ENCODE measurements at regions not wholly inside any gene's neighbourhood (a gene's known extent, or its start where the extent isn't known, plus 50 kb on each side); places are given as distances from the start of the nearest gene placed in this dataset.

GRCh38 chr5:40268088-40268487, 411.6 kb upstream of the PTGER4 start:
- DNase-seq (ENCODE audit: low spot score): no peak
- no peak overlapping the region for H3K27ac ChIP-seq
- no peak for TF ChIP-seq CTCF (conservative IDR thresholded peaks at IDR 0.05; ENCODE audit: low read depth)
- ChIA-PET CTCF (no interaction called here), POLR2A (ENCODE audit: low non-redundant PET) (no interaction called here)

- no peak for TF ChIP-seq CTCF (conservative IDR thresholded peaks at IDR 0.05; ENCODE audit: low read depth)
- CTCF ChIA-PET: no interaction called here
- DNase-seq (ENCODE audit: low spot score): no peak
- POLR2A ChIA-PET (ENCODE audit: low non-redundant PET): no interaction called here
- H3K27ac ChIP-seq: no peak overlapping the region
These were observed 412.8 kb upstream of the PTGER4 start for GRCh38 chr5:40266952-40267351.

- no peak for DNase-seq (ENCODE audit: low spot score)
- ChIA-PET CTCF (interaction anchor here (0.8 kb wide), 1 partner anchor 16 kb away, joined by 3 read pairs; no protein-coding TSS in a partner anchor), POLR2A (ENCODE audit: low non-redundant PET) (no interaction called here)
- TF ChIP-seq CTCF (conservative IDR thresholded peaks at IDR 0.05; ENCODE audit: low read depth): no peak
- no peak overlapping the region for H3K27ac ChIP-seq
These were observed 417.7 kb upstream of the PTGER4 start for GRCh38 chr5:40261984-40262383.

GRCh38 chr5:40260361-40260760, 419.4 kb upstream of the PTGER4 start:
- no peak for TF ChIP-seq CTCF (conservative IDR thresholded peaks at IDR 0.05; ENCODE audit: low read depth)
- no peak for DNase-seq (ENCODE audit: low spot score)
- H3K27ac ChIP-seq: no peak overlapping the region
- CTCF ChIA-PET: interaction anchor here (0.5 to 0.6 kb wide), 2 partner anchors 535 to 1806 kb away, joined by 3 read pairs; no protein-coding TSS in a partner anchor
- POLR2A ChIA-PET (ENCODE audit: low non-redundant PET): no interaction called here

GRCh38 chr5:40258222-40258621, 421.5 kb upstream of the PTGER4 start:
- no peak overlapping the region for H3K27ac ChIP-seq
- CTCF ChIA-PET: interaction anchor here (0.6 kb wide), 1 partner anchor 227 kb away, joined by 5 read pairs; no protein-coding TSS in a partner anchor
- DNase-seq (ENCODE audit: low spot score): no peak
- POLR2A ChIA-PET (ENCODE audit: low non-redundant PET): no interaction called here
- no peak for TF ChIP-seq CTCF (conservative IDR thresholded peaks at IDR 0.05; ENCODE audit: low read depth)

- CTCF ChIA-PET: no interaction called here
- H3K27ac ChIP-seq: no peak overlapping the region
These were observed 439.0 kb upstream of the PTGER4 start for GRCh38 chr5:40240671-40241070.

More at GRCh38 chr5:40240671-40241070, 439.0 kb upstream of the PTGER4 start:
- TF ChIP-seq CTCF (conservative IDR thresholded peaks at IDR 0.05; ENCODE audit: low read depth): no peak
- POLR2A ChIA-PET (ENCODE audit: low non-redundant PET): no interaction called here
- DNase-seq (ENCODE audit: low spot score): no peak
